DMS114 treated with DMSO at 0.1 percent for 48 hours (cell line): ENCODE measurements at regions not wholly inside any gene's neighbourhood (a gene's known extent, or its start where the extent isn't known, plus 50 kb on each side); places are given as distances from the start of the nearest gene placed in this dataset.
"Not testable (repeated sequence)": the region's sequence is repeated elsewhere in the genome, so short reads cannot be mapped to it uniquely, and the experiment has no call there.

Experiments
- DNase-seq: peaks from one replicate; lab custom pipeline; 2025; ENCODE audit not compliant: unreplicated experiment; lab: John Stamatoyannopoulos, UW

DNA sequence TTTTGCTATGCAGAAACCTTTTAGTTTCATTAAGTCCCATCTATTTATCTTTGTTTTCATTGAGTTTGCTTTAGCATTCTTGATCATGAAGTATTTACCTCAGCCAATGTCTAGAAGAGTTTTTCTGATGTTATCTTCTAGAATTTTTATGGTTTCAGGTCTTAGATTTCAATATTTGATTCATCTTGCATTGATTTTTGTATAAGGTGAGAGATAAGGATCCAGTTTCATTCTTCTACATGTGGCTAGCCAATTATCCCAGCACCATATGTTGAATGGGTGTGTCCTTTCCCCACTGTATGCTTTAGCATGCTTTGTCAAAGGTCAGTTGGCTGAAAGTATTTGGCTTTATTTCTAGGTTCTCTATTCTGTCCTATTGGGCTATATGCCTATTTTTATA lies 395.2 kb downstream of the HGF start:
- not testable (repeated sequence) for DNase-seq

DNA sequence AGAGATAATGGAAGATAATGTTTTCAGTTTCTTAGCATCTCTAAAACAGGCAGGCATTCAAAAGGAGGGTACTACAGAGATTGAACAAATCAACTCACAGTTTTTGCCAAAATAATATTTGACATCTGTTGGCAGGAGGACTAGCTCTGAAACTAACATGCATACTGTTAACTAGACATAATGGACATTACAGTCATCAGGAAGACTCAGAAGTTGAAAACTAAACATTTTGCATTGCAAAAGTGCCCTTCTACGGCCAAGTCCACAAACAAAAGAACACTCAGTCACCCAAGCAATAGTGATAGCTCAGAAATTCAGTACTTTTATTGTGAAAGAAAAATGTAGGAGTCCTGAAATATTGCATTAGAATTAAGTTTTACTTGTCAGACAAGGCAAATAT lies 399.0 kb downstream of the HGF start:
- DNase-seq = no peak

DNA sequence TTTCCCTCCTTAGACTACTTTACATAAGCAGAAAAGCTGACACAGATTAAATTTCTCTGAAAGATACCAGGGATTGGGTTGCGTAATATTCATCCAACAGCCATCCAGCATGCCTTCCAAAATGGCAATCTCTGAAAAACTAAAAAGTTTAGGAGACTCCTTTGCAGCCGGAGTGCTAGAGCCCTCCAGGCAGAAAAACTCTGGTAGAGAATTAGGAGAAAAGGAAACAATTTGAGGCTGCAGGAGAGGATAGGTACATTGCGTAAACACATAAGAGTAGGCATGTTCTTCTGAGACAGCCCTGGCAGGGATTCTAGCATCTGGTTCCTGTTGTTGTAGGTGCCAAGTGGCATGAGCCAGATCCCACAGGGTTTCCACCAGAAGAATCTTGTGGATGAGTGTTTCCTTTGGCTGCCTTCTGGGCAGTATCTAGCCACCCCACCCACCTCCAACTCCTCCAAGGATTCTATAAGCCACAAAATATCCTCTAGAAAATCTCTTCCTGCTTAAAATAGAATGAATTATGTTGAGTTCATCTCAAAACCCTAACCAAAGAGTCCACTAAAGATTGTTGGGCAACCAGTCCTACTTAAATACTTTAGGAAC lies 402.4 kb downstream of the HGF start:
- no peak for DNase-seq

DNA sequence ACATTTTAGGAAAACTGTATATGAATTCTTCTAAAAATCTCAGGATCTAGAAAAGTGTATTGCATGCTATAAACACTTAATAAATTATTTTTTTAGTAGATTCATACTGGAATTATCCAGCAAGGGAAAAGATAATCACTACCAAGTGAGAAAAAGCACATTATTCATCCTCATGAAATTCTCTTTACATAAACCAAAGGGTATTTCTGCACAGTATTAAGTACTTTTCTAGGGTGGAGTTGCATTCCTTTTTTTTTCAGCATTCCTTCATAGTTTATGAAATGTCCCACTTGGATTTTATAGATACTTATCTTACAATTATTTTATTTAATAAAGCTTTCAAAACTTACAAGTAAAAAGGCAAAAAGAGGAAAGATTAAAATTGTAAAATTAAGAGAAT lies 403.3 kb downstream of the HGF start:
- DNase-seq = no peak

DNA sequence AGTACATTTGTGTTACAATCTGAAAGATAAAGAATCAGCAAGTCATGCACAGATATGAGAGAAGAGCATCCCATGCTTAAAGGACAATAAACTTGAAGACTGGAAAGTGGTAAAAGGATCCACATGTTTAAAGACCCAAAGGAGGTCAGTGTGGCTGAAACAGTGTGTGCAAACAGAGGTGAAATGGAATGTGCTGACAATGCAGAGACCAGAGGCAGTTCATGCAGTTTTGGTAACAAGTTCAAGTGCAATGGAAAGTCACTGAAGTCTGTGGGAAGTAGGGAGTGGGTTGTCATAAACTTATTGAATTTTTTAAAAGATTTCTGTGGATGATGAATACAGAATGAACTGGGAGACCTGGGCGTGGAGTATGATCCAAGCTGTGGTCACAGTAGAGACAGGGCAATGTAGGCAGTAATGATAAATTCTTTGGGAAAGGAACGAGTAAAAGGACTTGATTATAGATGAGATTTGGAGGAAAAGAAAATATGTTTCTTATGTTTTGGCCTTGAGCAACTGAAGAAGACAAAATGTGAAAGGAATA lies 408.0 kb downstream of the HGF start:
- DNase-seq = no peak

DNA sequence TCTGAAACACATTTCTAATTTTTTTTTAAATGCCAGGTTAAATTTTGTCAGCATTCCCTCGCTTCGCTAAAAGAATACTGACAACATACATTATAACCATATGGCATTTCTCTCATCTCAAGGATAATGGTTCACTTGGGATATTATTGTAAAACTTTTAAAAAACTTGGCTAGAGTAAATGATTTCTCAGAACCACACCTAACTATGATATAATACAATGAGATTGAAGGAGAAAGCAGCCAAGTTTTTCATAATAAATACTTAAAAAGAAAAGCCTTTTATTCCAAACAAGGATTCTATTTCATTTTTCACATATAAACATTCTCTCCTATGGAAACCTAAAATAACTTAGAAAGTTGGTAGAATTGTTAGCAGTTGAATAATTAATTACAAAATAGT lies 413.9 kb downstream of the HGF start:
- no peak for DNase-seq

DNA sequence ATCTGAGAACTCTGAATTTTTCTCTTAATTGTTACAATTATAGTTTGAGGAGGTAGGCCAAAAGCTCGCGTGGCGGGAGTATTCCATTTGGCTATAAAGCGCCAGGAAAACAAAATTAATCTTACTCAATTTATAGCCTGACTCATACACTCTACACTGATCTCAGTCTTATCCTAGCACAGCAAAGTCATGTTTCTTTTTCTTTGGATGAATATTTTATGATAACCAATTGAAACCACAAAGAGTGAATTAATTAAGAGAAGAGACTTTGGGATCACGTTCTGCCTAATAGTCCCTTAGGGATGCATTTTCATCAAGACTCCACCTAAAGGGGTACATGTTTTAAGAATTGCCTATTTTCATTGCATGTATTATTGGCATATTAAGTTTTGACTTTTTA lies 420.8 kb downstream of the HGF start:
- no peak for DNase-seq

DNA sequence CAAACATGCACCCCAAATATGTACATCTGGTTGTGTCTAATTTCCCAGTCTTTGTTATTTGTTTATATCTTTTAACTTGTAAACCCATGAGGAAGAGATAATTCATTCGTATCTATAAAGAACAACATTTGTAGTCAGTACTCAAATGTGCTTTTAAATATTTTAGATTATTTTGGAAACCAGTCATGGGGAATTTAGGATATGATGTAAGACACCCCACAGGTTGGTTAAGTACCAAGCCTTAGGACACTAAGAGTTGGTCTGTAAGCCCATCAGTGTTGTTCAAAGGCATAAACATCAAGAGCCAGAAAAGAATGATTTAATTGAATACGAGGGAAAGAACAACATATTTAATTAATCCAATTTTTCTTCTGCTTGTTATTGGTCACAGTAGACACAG lies 421.1 kb upstream of the SEMA3C start:
- no peak for DNase-seq

DNA sequence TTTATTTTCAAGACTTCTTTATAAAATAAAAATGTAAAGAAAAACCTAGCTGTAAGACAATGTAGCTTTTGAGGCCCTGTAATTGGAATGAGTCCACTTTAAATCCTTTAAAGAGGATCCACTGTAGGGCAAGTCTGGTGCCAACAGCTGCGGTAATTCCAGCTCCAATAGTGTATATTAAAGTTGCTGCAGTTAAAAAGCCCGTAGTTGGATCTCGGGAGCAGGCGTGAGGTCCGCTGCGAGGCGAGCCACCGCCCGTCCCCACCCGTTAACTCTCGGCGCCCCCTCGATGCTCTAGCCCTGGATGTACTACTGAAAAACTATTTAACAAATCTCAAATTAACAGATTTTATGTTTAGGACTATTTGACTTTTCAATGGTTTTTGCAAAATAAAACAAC lies 414.7 kb upstream of the SEMA3C start:
- no peak for DNase-seq

DNA sequence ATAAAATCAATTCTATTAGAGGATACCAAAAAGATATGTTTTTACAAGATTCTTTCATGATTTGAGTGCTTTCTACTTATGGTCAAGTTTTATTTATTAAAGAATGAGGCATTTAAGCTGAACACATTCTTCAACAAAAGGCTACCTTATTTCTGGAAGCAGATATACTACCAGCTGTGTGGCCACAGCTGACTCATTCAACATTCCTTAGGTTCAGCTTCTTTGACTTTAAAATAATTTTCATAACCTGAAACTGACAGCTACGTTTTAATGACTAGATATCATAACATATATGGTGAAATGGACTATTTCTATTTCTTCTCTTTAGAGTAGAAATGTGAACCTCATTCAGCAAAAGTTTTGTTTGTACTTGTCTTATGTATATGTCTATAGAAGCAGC lies 414.2 kb upstream of the SEMA3C start:
- DNase-seq = no peak

DNA sequence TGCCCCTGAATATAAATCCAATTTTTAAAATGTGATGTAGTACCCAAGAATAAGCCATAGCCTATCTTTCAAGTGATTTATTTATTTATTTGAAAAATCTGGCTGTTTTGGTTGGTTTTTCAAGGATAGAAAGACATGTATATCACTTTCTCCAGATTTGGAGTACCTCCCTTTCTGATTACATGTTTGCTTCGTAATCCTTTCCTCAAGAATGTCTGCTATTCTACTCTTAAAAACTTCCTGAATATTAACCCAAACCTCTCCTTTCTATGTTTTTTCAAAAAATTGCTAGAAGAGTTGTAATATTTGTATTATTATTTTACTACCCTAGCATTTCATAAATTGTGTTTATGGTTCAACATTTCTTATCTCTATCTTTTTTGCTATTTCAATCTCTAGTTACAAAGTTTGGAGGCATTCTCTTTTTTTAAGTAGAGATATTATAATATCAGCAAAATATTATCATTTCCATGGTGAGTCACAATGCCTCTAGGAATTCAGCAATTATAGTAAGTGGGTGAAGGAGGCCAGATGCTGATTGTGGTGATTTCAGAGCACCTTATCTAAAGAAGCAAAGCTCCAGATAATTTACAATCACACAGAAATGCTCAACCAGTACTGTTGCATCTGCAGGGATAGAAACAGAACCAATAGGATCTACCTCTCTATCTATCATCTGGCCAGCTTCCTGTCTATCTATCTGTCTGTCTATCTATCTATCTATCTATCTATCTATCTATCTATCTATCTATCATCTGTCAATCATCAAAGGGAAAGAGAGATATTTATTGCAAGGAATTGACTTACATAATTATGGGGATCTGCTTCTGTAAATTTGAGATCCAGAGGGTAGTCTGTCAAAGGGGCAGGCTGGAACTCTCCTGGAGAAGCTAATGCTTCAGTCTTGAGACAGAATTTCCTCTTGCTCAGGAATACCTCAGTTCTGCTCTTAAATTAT lies 412.5 kb upstream of the SEMA3C start:
- DNase-seq = no peak

DNA sequence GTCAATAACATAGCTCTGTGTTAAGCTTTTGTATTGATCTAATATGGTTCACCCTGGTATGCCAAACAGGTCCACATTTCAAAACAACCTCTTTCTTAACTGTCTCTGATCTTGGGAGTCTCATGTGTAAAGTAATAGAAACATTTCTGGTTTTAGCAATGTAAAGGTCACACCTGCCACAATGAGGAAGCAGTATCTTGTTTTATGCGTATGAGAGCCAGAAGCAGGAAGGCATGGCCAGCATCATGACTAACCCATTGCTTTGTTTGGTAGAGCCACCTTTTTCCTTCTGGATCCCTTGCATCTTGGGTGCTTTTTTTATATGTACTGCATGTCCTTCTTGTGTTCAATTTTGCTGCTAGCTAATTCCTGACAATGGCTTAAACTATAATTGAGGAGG lies 411.3 kb upstream of the SEMA3C start:
- DNase-seq = no peak

DNA sequence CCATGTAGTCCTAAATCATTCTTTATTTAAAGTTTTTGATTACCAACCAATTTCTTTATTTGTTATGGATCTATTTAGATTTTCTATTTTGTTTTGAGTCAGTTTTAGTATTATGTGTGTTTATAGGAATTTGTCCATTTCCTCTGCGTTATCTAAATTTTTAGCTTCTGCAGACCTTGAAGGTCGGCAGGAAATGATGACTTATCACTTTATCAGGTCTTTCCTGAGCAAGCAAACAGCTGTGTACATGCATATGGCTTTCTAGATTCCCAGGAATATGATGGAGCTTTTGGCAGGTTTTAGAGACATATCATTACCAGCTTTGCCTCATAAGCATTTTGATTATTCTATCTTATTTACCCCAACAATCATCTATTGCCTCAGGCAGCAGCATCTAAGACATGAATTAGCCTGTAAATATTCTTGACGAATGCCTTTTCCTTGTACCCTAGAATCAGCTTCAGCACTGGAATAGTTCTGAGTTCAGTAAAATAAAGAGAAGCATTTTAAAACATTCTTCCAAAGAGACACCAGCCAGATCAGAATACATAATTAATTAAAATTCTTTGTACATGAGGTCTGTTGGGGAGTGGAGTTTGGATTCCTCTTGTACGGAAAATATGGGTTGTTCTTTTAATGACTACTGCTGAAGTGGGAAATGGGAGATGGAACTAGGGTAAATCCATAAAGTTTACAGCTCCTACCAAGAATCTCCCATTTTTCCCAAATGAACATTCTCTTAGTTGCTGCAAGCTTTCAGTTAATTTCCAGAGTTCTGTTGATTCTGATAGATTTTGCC lies 408.8 kb upstream of the SEMA3C start:
- DNase-seq = no peak

DNA sequence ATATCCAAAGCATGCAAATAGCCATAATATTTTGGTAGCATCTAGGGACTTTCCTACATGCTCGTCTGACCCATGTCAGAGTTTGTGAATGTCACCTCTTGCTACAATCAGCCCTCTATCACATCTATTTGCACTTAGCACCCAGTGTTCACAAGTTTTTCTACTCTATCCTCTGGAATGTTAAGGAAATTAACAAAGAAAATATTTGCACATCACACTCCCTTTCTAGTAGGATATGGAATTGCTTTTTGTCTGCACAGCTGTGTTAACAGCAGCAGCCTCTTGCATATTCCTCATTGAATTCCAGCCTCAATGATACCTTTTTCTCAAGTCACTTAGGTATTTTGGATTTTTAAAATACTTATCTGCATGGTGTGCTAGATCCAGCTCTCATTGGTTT lies 403.1 kb upstream of the SEMA3C start:
- no peak for DNase-seq

DNA sequence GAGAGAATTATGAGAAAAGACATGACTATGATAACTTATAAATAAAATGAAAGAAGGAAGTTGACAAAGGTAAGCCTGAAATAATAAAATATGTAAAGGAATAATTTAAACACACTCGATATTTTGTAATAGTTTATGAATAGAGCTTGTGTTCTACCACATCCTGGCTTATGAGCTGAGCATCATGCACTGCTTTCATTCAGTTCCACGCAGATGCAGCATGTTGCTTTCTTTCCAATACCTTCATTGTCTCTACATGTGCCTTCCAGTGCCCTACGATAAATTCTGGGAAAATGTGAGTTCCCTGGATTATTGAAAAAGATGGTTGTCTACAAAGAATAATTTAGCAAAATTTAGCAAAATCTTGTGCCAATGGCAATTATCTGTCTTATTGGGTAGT lies 398.9 kb upstream of the SEMA3C start:
- DNase-seq = no peak

DNA sequence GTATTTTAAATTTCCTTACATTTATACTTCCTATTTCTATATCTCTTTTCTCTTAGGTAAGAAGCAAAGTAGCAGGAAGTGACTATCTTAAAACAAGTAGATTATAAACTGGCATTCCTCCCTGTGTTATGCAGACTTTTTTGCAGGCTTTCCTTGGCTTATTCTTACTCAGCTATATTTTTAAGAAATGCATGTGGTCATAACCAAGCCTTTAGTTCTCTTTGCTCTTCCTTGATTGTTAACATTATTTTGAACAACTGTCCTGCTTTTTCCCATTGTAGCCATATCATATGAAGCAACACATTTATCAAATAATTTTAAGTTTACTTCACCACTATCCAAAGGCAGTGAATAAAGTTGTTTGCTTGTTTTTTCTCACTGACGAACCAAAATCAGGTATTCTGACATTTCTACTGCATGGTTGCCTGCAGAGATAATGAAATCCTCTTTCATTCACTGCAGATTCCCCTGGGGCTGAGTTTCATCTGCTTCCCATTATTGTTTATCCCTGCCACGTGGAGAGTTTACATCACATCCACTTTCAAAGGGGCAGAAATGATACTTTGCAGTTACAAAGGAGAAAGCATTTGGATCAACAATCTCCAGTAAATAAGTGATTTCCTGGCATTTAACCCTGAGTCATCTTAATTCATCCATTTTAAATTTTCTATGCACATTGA lies 389.9 kb upstream of the SEMA3C start:
- peak; percentile 44 for DNase-seq

DNA sequence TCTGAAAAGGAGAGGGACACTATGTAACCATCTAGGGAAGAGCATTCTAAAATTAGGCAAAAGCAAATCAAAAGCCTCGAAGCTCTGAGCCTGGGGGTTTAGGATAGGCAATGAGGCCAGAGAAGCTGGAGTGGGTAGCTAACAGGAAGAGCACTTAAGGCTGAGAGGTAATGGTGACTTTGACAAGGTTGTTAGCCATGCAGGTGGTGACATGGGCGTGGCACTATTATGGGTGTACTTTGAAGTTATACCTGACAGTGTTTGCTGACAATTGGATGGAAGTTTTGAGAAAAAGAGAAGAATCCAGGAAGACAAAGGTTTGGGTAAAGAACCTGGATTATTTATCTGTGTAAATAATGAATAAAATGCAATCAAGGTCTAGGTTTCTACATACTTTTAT lies 383.0 kb upstream of the SEMA3C start:
- DNase-seq = no peak

DNA sequence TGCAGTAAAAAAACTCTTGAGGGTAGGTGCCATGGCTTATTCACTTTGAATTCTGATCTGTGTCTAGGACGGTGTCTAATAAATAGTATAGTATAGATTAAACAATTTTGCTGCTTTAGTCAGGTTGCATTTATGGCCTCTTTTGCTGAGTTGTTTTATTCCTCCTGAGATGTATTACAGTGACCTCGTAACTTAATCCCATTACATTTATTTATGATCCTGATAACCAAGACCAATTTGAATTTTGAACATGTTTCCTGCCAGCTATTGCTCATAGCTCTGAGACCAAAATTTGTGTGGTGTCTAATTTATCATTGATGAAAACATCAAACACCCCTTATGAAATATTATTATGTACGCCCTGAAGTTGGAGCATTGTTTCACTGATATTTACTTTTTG lies 381.9 kb upstream of the SEMA3C start:
- no peak for DNase-seq

DNA sequence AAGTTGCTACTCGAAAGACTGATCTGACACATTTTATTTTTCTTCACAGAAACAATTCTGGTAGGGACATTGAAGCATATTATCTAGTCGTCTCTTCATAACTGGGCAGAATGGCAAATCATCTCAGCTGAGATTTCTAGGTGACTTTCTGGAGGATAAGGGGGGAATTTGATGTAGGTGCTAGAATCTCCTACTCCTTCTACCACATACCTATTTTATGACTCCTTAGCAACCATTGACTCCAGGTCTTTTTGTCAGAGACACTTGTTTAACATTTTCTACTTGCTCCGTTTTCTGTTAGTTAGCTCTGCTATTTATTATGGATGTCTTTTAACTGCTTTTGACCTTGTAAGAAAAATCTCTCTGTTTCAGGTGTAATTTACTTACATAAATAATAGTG lies 380.9 kb upstream of the SEMA3C start:
- no peak for DNase-seq

DNA sequence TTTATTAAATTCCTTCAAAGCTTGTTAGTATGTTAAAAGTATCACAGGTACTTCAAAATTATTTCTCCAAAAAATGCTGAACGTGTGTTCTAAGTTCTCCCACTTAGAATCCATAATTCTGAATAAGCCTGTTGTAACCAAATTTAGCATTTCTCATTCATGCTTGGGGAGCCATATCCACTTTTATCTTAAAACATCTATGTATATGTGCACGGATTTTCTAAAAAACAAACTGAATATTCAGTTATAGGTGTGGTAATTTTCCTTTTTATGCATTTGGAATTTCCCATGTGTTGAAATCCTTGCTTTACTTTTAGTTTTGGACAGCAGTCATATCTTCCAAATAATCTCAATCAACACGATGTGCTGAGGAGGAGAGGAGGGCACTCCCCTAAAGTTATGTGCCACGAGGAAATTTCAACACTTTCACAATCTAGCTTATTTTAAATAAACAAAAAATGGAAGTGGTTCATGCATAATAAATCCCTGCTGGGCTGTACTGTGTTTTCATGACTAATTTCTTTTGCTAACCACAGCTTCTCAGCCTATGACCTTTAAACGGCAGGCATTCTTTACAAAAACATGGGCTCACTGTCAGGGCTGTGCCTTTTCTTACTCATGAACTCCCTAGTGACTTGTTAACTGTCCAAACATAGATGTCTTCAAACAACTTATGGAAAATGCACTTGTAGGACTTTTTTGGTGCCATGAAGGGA lies 380.3 kb upstream of the SEMA3C start:
- DNase-seq = peak; percentile 33
